ENCODE measurements at regions not wholly inside any gene's neighbourhood (a gene's known extent, or its start where the extent isn't known, plus 50 kb on each side); places are given as distances from the start of the nearest gene placed in this dataset.

GRCh38 chr14:100012478-100013327 lies 52.5 kb upstream of the EVL start:
- Histone ChIP-seq H3K27me3 (ENCODE audit: control insufficient read depth in 1 of 2, insufficient read depth in 2 of 2, low read length in 1 of 2) (no peaks in the 10 kb centered on the region), H3K4me3 (ENCODE audit: low read length in 2 of 2) (no peak overlapping the region), H3K36me3 (ENCODE audit: control insufficient read depth in 1 of 2, insufficient read depth in 2 of 2, low read length in 1 of 2) (no peaks in the 10 kb centered on the region), H3K4me1 (ENCODE audit: control insufficient read depth in 1 of 2, insufficient read depth in 2 of 2, low read length in 2 of 2) (peaks cover 0 to 4% of the 10 kb centered on the region in 2 donors), H3K27ac (ENCODE audit: low read depth in 1 of 2, low read length in 2 of 2) (no peak overlapping the region), H3K9me3 (ENCODE audit: control insufficient read depth, low read length) (no peaks in the 10 kb centered on the region)
- DNase-seq (no peak), ATAC-seq (ENCODE audit: low FRiP score) (no peak)
- intact Hi-C loops (cut with DNase I) = no loop called here
- WGBS, 2 donors = 67 to 77% methylated on average over 2 of the region's 2 CpGs

- Histone ChIP-seq H3K4me3 (ENCODE audit: low read length in 2 of 2) (no peak overlapping the region), H3K27me3 (ENCODE audit: control insufficient read depth in 1 of 2, insufficient read depth in 2 of 2, low read length in 1 of 2) (no peaks in the 10 kb centered on the region), H3K27ac (ENCODE audit: low read depth in 1 of 2, low read length in 2 of 2) (no peak overlapping the region), H3K36me3 (ENCODE audit: control insufficient read depth in 1 of 2, insufficient read depth in 2 of 2, low read length in 1 of 2) (no peaks in the 10 kb centered on the region), H3K9me3 (ENCODE audit: control insufficient read depth, low read length) (no peaks in the 10 kb centered on the region), H3K4me1 (ENCODE audit: control insufficient read depth in 1 of 2, insufficient read depth in 2 of 2, low read length in 2 of 2) (no peaks in the 10 kb centered on the region)
- 89 to 90% methylated on average over 9 of the region's 9 CpGs for WGBS, 2 donors
- intact Hi-C loops (cut with DNase I) = no loop called here
- no peak for DNase-seq
- ATAC-seq (ENCODE audit: low FRiP score) = no peak
Observed at GRCh38 chr14:100015251-100015655, 50.0 kb upstream of the EVL start.

All from aorta (tissue), 5 donors.